ENCODE measurements at regions not wholly inside any gene's neighbourhood (a gene's known extent, or its start where the extent isn't known, plus 50 kb on each side); places are given as distances from the start of the nearest gene placed in this dataset.

GRCh38 chr6:113495521-113495920, 361.6 kb upstream of the MARCKS start:
- TF ChIP-seq, protein P1, sequence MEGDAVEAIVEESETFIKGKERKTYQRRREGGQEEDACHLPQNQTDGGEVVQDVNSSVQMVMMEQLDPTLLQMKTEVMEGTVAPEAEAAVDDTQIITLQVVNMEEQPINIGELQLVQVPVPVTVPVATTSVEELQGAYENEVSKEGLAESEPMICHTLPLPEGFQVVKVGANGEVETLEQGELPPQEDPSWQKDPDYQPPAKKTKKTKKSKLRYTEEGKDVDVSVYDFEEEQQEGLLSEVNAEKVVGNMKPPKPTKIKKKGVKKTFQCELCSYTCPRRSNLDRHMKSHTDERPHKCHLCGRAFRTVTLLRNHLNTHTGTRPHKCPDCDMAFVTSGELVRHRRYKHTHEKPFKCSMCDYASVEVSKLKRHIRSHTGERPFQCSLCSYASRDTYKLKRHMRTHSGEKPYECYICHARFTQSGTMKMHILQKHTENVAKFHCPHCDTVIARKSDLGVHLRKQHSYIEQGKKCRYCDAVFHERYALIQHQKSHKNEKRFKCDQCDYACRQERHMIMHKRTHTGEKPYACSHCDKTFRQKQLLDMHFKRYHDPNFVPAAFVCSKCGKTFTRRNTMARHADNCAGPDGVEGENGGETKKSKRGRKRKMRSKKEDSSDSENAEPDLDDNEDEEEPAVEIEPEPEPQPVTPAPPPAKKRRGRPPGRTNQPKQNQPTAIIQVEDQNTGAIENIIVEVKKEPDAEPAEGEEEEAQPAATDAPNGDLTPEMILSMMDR (conservative IDR thresholded peaks at IDR 0.05): no peak
- no peak for TF ChIP-seq ZFX (IDR thresholded peaks at IDR 0.05)

Data from C4-2B (cell line).